ENCODE measurements at regions not wholly inside any gene's neighbourhood (a gene's known extent, or its start where the extent isn't known, plus 50 kb on each side); places are given as distances from the start of the nearest gene placed in this dataset.

- DNase-seq = no peak
- Histone ChIP-seq H4K20me1 (ENCODE audit: insufficient read depth, low read length) (no peaks in the 10 kb centered on the region), H3F3A (ENCODE audit: insufficient read depth, low read length) (no peaks in the 10 kb centered on the region), H2AFZ (ENCODE audit: low read length) (no peak overlapping the region), H3K27ac (ENCODE audit: low read length) (no peak overlapping the region), H3K4me3 (ENCODE audit: low read length) (no peak overlapping the region), H3K27me3 (replicated peaks; ENCODE audit: insufficient read depth, low read length) (no peaks in the 10 kb centered on the region), H3K9me3 (replicated peaks; ENCODE audit: insufficient read depth, low read length) (no peaks in the 10 kb centered on the region), H3K9me2 (replicated peaks; ENCODE audit: insufficient read depth, low read length) (no peaks in the 10 kb centered on the region), H3K79me2 (ENCODE audit: low read length) (no peaks in the 10 kb centered on the region), H3K36me3 (replicated peaks; ENCODE audit: insufficient read depth, low read length) (no peaks in the 10 kb centered on the region), H3K9ac (ENCODE audit: low read length) (no peak overlapping the region), H3K4me2 (ENCODE audit: low read depth, low read length) (no peak overlapping the region), H3K4me1 (ENCODE audit: low read length) (no peaks in the 10 kb centered on the region)
- TF ChIP-seq, protein P1, sequence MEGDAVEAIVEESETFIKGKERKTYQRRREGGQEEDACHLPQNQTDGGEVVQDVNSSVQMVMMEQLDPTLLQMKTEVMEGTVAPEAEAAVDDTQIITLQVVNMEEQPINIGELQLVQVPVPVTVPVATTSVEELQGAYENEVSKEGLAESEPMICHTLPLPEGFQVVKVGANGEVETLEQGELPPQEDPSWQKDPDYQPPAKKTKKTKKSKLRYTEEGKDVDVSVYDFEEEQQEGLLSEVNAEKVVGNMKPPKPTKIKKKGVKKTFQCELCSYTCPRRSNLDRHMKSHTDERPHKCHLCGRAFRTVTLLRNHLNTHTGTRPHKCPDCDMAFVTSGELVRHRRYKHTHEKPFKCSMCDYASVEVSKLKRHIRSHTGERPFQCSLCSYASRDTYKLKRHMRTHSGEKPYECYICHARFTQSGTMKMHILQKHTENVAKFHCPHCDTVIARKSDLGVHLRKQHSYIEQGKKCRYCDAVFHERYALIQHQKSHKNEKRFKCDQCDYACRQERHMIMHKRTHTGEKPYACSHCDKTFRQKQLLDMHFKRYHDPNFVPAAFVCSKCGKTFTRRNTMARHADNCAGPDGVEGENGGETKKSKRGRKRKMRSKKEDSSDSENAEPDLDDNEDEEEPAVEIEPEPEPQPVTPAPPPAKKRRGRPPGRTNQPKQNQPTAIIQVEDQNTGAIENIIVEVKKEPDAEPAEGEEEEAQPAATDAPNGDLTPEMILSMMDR (IDR thresholded peaks at IDR 0.05; ENCODE audit: low read length) = no peak
- TF ChIP-seq EZH2phosphoT487 (IDR thresholded peaks at IDR 0.05; ENCODE audit: low read length) = no peak
- no peak for TF ChIP-seq EZH2 (optimal IDR thresholded peaks at IDR 0.05; ENCODE audit: low read depth, low read length)
Observed at GRCh38 chr14:87084908-87085307, 908.1 kb downstream of the GALC start.

GRCh38 chr14:87082917-87083316, 910.1 kb downstream of the GALC start:
- no peaks in the 10 kb centered on the region for H4K20me1 ChIP-seq (ENCODE audit: insufficient read depth, low read length)
- no peak overlapping the region for H3K4me3 ChIP-seq (ENCODE audit: low read length)
- TF ChIP-seq EZH2 (optimal IDR thresholded peaks at IDR 0.05; ENCODE audit: low read depth, low read length) (no peak), EZH2phosphoT487 (IDR thresholded peaks at IDR 0.05; ENCODE audit: low read length) (no peak)
- TF ChIP-seq, protein P1 (IDR thresholded peaks at IDR 0.05; ENCODE audit: low read length) = no peak

GRCh38 chr14:87081004-87081403, 912.0 kb downstream of the GALC start:
- no peak overlapping the region for H3K9ac ChIP-seq (ENCODE audit: low read length)
- H4K20me1 ChIP-seq (ENCODE audit: insufficient read depth, low read length) = no peaks in the 10 kb centered on the region
- no peak overlapping the region for H3K4me3 ChIP-seq (ENCODE audit: low read length)
- H3K27ac ChIP-seq (ENCODE audit: low read length) = no peak overlapping the region
- H3K27me3 ChIP-seq (replicated peaks; ENCODE audit: insufficient read depth, low read length) = no peaks in the 10 kb centered on the region
- no peak for DNase-seq
- no peak for TF ChIP-seq EZH2 (optimal IDR thresholded peaks at IDR 0.05; ENCODE audit: low read depth, low read length)
- TF ChIP-seq EZH2phosphoT487 (IDR thresholded peaks at IDR 0.05; ENCODE audit: low read length) = no peak
- TF ChIP-seq, protein P1 (IDR thresholded peaks at IDR 0.05; ENCODE audit: low read length) = no peak
- no peaks in the 10 kb centered on the region for H3K4me1 ChIP-seq (ENCODE audit: low read length)
- H2AFZ ChIP-seq (ENCODE audit: low read length) = no peak overlapping the region
- H3K4me2 ChIP-seq (ENCODE audit: low read depth, low read length) = no peak overlapping the region
- no peaks in the 10 kb centered on the region for H3K79me2 ChIP-seq (ENCODE audit: low read length)
- no peaks in the 10 kb centered on the region for H3F3A ChIP-seq (ENCODE audit: insufficient read depth, low read length)
- H3K9me3 ChIP-seq (replicated peaks; ENCODE audit: insufficient read depth, low read length) = no peaks in the 10 kb centered on the region
- H3K9me2 ChIP-seq (replicated peaks; ENCODE audit: insufficient read depth, low read length) = no peaks in the 10 kb centered on the region
- no peaks in the 10 kb centered on the region for H3K36me3 ChIP-seq (replicated peaks; ENCODE audit: insufficient read depth, low read length)

More at GRCh38 chr14:87082917-87083316, 910.1 kb downstream of the GALC start:
- H3K9ac ChIP-seq (ENCODE audit: low read length) = no peak overlapping the region
- no peak for DNase-seq
- H3K27me3 ChIP-seq (replicated peaks; ENCODE audit: insufficient read depth, low read length) = no peaks in the 10 kb centered on the region
- H3K9me3 ChIP-seq (replicated peaks; ENCODE audit: insufficient read depth, low read length) = no peaks in the 10 kb centered on the region
- H3K4me2 ChIP-seq (ENCODE audit: low read depth, low read length) = no peak overlapping the region
- no peaks in the 10 kb centered on the region for H3K4me1 ChIP-seq (ENCODE audit: low read length)
- no peak overlapping the region for H3K27ac ChIP-seq (ENCODE audit: low read length)
- H3K79me2 ChIP-seq (ENCODE audit: low read length) = no peaks in the 10 kb centered on the region
- H3F3A ChIP-seq (ENCODE audit: insufficient read depth, low read length) = no peaks in the 10 kb centered on the region
- no peak overlapping the region for H2AFZ ChIP-seq (ENCODE audit: low read length)
- no peaks in the 10 kb centered on the region for H3K36me3 ChIP-seq (replicated peaks; ENCODE audit: insufficient read depth, low read length)
- no peaks in the 10 kb centered on the region for H3K9me2 ChIP-seq (replicated peaks; ENCODE audit: insufficient read depth, low read length)
